ENCODE measurements at regions not wholly inside any gene's neighbourhood (a gene's known extent, or its start where the extent isn't known, plus 50 kb on each side); places are given as distances from the start of the nearest gene placed in this dataset.

- Histone ChIP-seq H3F3A (ENCODE audit: insufficient read depth, low read length, poor library complexity, severe bottlenecking) (no peaks in the 10 kb centered on the region), H3K9me2 (ENCODE audit: insufficient read depth, low read length) (no peaks in the 10 kb centered on the region), H3K79me2 (replicated peaks; ENCODE audit: insufficient read depth, low read length) (no peaks in the 10 kb centered on the region), H3K9me3 (ENCODE audit: low read length) (no peaks in the 10 kb centered on the region), H2AFZ (ENCODE audit: low read depth, low read length) (no peak overlapping the region), H4K20me1 (ENCODE audit: insufficient read depth) (no peaks in the 10 kb centered on the region), H3K36me3 (ENCODE audit: insufficient read depth, low read length) (no peaks in the 10 kb centered on the region), H3K4me3 (ENCODE audit: low read length) (no peak overlapping the region), H3K4me2 (ENCODE audit: low read length) (no peak overlapping the region), H3K27me3 (ENCODE audit: insufficient read depth, low read depth, low read length) (no peaks in the 10 kb centered on the region), H3K27ac (ENCODE audit: low read length) (no peak overlapping the region), H3K9ac (ENCODE audit: low read length) (no peak overlapping the region)
- TF ChIP-seq CTCF (IDR thresholded peaks at IDR 0.05; ENCODE audit: poor library complexity, severe bottlenecking) (no peak), SMC3 (conservative IDR thresholded peaks at IDR 0.05; ENCODE audit: poor library complexity) (no peak), MXI1 (conservative IDR thresholded peaks at IDR 0.05; ENCODE audit: poor library complexity, severe bottlenecking) (no peak), POLR2AphosphoS5 (IDR thresholded peaks at IDR 0.05) (no peak)
These were observed 785.1 kb downstream of the GALR1 start for GRCh38 chr18:78034755-78035154.

- H3K36me3 ChIP-seq (ENCODE audit: insufficient read depth, low read length) = no peaks in the 10 kb centered on the region
- H3K79me2 ChIP-seq (replicated peaks; ENCODE audit: insufficient read depth, low read length) = no peaks in the 10 kb centered on the region
- no peak overlapping the region for H3K9ac ChIP-seq (ENCODE audit: low read length)
- no peaks in the 10 kb centered on the region for H3K9me2 ChIP-seq (ENCODE audit: insufficient read depth, low read length)
- no peak for TF ChIP-seq CTCF (IDR thresholded peaks at IDR 0.05; ENCODE audit: poor library complexity, severe bottlenecking)
- TF ChIP-seq POLR2AphosphoS5 (IDR thresholded peaks at IDR 0.05) = no peak
- TF ChIP-seq MXI1 (conservative IDR thresholded peaks at IDR 0.05; ENCODE audit: poor library complexity, severe bottlenecking) = no peak
- TF ChIP-seq TAF1 (IDR thresholded peaks at IDR 0.05; ENCODE audit: low read depth) = no peak
- TF ChIP-seq REST (IDR thresholded peaks at IDR 0.05; ENCODE audit: borderline replicate concordance) = no peak
- no peak for TF ChIP-seq SMC3 (conservative IDR thresholded peaks at IDR 0.05; ENCODE audit: poor library complexity)
- no peak for TF ChIP-seq RAD21 (conservative IDR thresholded peaks at IDR 0.05)
- TF ChIP-seq EP300 (conservative IDR thresholded peaks at IDR 0.05; ENCODE audit: poor library complexity, severe bottlenecking) = no peak
- TF ChIP-seq EZH2 (IDR thresholded peaks at IDR 0.05; ENCODE audit: borderline replicate concordance, insufficient read depth, low read length, poor library complexity, severe bottlenecking) = no peak
- no peak overlapping the region for H3K4me2 ChIP-seq (ENCODE audit: low read length)
- H3K9me3 ChIP-seq (ENCODE audit: low read length) = peaks cover 7% of the 10 kb centered on the region
- H3K27me3 ChIP-seq (ENCODE audit: insufficient read depth, low read depth, low read length) = no peaks in the 10 kb centered on the region
- H4K20me1 ChIP-seq (ENCODE audit: insufficient read depth) = no peaks in the 10 kb centered on the region
- no peaks in the 10 kb centered on the region for H3F3A ChIP-seq (ENCODE audit: insufficient read depth, low read length, poor library complexity, severe bottlenecking)
- H3K4me3 ChIP-seq (ENCODE audit: low read length) = no peak overlapping the region
- H3K27ac ChIP-seq (ENCODE audit: low read length) = no peak overlapping the region
- no peak overlapping the region for H2AFZ ChIP-seq (ENCODE audit: low read depth, low read length)
These were observed 791.6 kb downstream of the GALR1 start for GRCh38 chr18:78041218-78041617.
